ENCODE measurements at regions not wholly inside any gene's neighbourhood (a gene's known extent, or its start where the extent isn't known, plus 50 kb on each side); places are given as distances from the start of the nearest gene placed in this dataset.

GRCh38 chr16:63385714-63386432, 1349.6 kb upstream of the CDH8 start:
- DNase-seq: no peak
- Histone ChIP-seq H3K27me3 (no peaks in the 10 kb centered on the region), H3K9me3 (no peaks in the 10 kb centered on the region), H3K4me1 (no peaks in the 10 kb centered on the region), H3K36me3 (no peaks in the 10 kb centered on the region), H3K4me3 (ENCODE audit: low read depth, low read length) (no peak overlapping the region)
- TF ChIP-seq CTCF (IDR thresholded peaks at IDR 0.05; ENCODE audit: low read depth, low read length): no peak

GRCh38 chr16:63373744-63374143, 1337.5 kb upstream of the CDH8 start:
- H3K9me3 ChIP-seq: no peaks in the 10 kb centered on the region
- H3K4me1 ChIP-seq: no peaks in the 10 kb centered on the region
- no peaks in the 10 kb centered on the region for H3K27me3 ChIP-seq
- H3K36me3 ChIP-seq: no peaks in the 10 kb centered on the region
- no peak for TF ChIP-seq CTCF (IDR thresholded peaks at IDR 0.05; ENCODE audit: low read depth, low read length)
- DNase-seq: no peak
- H3K4me3 ChIP-seq (ENCODE audit: low read depth, low read length): no peak overlapping the region

GRCh38 chr16:63372815-63373214, 1336.6 kb upstream of the CDH8 start:
- no peak for DNase-seq
- H3K9me3 ChIP-seq: no peaks in the 10 kb centered on the region
- no peaks in the 10 kb centered on the region for H3K36me3 ChIP-seq

GRCh38 chr16:63372283-63372682, 1336.0 kb upstream of the CDH8 start:
- Histone ChIP-seq H3K9me3 (no peaks in the 10 kb centered on the region), H3K4me3 (ENCODE audit: low read depth, low read length) (no peak overlapping the region), H3K36me3 (no peaks in the 10 kb centered on the region), H3K4me1 (no peaks in the 10 kb centered on the region), H3K27me3 (no peaks in the 10 kb centered on the region)
- DNase-seq: no peak
- no peak for TF ChIP-seq CTCF (IDR thresholded peaks at IDR 0.05; ENCODE audit: low read depth, low read length)

More at GRCh38 chr16:63372815-63373214, 1336.6 kb upstream of the CDH8 start:
- H3K27me3 ChIP-seq: no peaks in the 10 kb centered on the region
- TF ChIP-seq CTCF (IDR thresholded peaks at IDR 0.05; ENCODE audit: low read depth, low read length): no peak
- H3K4me1 ChIP-seq: no peaks in the 10 kb centered on the region
- H3K4me3 ChIP-seq (ENCODE audit: low read depth, low read length): no peak overlapping the region

GRCh38 chr16:63365649-63366304, 1329.5 kb upstream of the CDH8 start:
- no peaks in the 10 kb centered on the region for H3K9me3 ChIP-seq
- H3K4me3 ChIP-seq (ENCODE audit: low read depth, low read length): no peak overlapping the region
- no peaks in the 10 kb centered on the region for H3K27me3 ChIP-seq
- no peak for TF ChIP-seq CTCF (IDR thresholded peaks at IDR 0.05; ENCODE audit: low read depth, low read length)
- DNase-seq: no peak
- H3K4me1 ChIP-seq: no peaks in the 10 kb centered on the region
- H3K36me3 ChIP-seq: no peaks in the 10 kb centered on the region

- no peaks in the 10 kb centered on the region for H3K36me3 ChIP-seq
- H3K4me3 ChIP-seq (ENCODE audit: low read depth, low read length): no peak overlapping the region
- no peak for DNase-seq
- no peak for TF ChIP-seq CTCF (IDR thresholded peaks at IDR 0.05; ENCODE audit: low read depth, low read length)
- H3K27me3 ChIP-seq: no peaks in the 10 kb centered on the region
- H3K4me1 ChIP-seq: no peaks in the 10 kb centered on the region
- H3K9me3 ChIP-seq: no peaks in the 10 kb centered on the region
Measured at GRCh38 chr16:63363738-63364137, 1327.5 kb upstream of the CDH8 start.
